ENCODE measurements at regions not wholly inside any gene's neighbourhood (a gene's known extent, or its start where the extent isn't known, plus 50 kb on each side); places are given as distances from the start of the nearest gene placed in this dataset.
A peak's percentile ranks its signal among the peaks of the same experiment; 100 is the strongest.

DNA sequence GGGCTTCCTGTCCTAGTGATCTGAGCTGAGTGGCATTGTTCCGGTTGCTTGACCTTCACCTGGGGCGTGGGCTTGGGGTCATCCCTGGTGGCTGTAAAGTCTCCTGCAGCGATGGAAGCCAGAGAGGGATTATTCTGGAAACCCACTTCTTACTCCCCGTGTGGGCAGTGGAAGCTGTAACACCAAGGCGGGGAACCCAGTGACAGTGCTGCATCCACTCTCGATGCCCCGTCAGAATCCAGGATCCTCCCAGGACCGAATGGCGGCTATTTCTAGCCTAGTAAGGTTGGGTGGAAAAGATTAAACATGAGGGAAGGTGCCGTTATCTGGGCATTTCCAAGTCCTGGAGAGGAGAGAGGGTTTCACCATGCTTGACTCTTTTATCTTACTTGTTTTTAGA lies 280.6 kb downstream of the ZNF536 start:
- DNase-seq = no peak

DNA sequence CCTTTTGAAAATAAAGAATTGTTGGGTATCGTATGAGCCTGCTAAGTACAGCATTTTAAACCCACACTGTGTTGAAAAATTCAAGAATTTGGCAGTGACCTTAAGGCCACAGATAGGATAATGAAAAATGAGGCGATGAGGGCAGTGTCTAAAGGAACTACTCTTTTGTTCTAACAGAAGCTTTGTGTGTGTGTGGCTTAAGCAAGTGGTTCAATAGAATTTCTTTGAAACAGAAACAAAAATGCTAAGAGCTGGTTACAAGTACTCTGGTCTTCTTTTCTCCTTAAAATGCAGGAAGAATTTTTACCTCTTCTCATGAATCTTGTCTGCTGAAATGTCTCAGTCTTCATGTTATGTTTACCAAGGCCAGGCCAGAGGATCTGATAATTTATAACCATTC lies 279.5 kb downstream of the ZNF536 start:
- DNase-seq = no peak

- DNase-seq = no peak
These were observed 278.9 kb downstream of the ZNF536 start for GRCh38 chr19:30651066-30651465.

GRCh38 chr19:30649934-30650614 lies 277.9 kb downstream of the ZNF536 start:
- DNase-seq = peak; percentile 64

DNA sequence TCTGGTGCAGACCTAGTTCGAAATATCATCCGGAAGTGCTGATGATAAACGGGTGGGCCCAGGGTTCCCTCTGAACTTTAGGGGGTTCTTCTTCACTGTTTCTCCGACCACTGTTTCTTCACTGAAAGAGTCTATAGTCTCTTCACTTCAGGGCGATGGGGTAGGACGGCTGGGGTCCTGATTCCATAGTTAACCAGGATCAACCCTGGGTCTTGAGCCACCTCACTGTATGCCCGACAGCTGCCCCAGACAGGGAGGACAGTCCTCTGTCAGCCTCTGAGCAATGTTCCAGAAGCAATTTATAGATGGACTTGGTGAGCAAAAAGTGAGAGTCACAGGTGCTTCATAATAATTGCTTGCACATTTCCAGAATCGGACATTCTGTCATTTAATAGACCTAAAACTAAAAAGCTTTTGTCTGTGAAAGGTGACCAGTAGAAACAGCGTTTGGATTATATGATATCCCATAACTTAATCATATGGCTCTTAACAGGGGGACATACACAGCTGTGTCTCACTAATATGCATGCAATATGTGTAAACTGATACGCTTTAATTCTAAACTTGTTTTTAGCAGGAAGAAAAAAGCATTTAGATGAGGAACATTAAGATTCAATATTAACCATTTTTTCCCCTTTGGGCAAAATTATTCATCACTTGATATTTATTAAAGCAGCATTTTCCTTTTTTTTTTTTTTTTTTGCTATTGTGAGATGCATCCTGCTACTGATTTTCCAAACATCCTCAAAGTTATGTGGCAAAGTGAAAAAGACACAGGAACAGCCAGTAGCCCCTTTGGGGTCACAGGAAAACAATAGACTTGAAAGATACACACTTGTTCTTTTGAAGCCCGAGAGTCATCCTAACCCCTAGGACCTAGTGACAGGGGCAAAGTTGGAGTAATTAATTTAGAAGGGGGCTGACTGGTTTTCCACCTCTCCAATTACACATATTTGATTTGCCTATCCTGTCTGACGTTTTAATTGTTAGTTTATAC lies 277.0 kb downstream of the ZNF536 start:
- DNase-seq = no peak

DNA sequence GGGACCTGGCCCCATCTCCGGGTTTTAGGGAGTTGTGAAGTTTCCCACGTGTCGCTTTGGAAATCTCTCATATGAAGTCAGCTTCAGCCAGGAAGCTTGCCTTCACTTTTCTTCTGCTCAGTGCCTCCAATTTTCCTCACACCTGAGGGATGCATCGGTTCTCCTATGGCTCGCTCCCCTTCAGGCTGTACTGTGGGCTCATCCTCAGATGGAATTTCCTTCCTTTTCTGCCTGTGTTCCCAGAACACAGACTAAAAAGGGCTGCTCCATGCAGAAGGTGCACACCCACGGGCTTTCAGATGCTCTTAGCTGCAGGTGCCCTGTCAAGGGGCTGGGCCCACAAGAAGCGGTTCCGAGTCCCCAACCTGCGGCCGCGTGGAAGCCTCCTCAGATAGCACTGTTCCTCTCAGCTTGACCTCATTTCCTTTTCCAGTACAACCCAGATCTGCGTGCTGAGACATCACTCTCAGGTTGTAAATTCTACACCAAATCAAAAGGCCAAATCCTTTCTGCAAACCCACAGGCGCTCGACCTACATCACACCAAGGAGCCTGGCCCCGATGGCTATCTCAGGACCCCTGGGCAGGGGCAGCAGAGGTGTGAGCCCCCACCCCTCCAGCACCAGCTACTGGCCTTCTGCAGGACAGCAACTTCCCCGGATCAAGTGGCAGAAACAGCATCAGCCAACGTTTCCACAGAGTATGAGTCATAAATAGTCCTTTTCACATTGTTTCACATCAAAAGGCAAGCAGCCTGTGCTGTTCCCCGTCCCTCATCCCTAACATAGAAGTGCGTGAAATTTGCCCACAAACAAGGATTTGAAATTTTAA lies 275.9 kb downstream of the ZNF536 start:
- peak; percentile 19 for DNase-seq

DNA sequence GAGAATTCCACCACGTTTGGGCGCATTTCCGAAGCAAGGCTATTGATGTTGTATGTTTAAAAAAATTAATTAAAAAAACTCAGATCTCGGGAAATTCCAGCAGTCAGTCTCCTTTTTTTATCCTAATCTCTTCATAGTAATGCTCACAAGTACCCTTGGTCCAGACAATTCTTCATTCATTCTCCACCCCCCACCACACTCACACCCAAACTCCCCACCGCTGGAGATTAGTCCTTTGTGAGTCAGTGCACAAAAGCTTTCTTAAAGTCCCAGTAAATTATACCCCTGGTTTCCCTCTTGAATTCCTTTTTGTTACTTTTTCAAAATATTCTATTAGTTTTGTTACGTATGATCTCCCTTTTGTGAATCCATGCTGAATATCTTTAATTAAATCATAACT lies 274.6 kb downstream of the ZNF536 start:
- DNase-seq = no peak

GRCh38 chr19:30645946-30646577 lies 273.9 kb downstream of the ZNF536 start:
- DNase-seq = no peak

DNA sequence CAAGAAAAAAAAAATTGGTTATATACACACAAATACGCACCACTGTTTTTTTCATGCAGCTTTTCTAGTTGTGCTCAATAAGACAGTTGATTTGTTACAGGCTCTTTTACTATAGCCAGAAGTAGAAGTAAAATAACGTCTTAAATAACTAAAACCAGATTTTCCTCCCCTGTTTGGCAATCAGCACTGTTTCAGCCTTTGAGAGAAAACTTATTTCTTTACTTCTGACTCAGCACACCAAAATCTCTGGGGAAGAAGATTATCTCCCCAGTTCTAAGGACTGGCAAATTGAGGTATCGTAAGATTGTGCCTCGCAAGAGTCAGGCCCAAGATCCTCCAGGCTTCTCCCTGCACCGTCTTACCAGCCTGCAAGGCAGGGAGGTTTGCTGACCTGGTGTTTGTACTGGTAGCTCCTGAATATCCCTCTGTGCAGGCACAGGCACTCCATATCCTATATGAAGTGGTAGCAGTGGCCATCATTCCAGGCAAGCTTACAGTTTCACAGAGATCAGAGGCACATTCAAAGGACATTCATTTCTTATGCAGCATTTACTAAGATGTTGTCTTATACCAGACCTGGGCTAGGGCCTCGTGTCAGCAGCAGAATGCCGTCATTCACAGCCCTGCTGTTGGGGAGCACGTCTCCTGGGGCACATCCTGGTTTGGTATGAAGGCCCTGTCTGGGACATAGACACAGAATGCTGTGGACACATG lies 268.2 kb downstream of the ZNF536 start:
- DNase-seq = no peak

GRCh38 chr19:30638889-30639288 lies 266.7 kb downstream of the ZNF536 start:
- DNase-seq = no peak

DNA sequence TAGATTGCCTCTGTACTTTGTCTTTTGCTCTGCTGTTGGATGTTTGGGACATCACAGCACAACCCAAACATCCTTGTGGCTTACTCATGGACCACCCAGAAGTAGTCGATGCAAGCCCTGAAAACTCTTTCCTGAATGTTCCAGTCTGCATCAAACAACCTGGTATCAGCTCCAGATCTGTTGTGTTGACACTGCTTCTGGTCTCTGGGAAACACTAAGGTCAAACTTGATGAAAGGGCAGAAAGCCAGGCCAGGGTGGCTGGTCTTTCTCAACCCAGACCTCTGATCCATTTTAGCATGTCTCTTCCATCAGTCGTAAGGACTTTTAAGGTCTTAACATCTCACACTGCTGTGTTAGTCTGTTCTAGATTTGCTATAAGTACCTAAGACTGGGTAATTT lies 265.7 kb downstream of the ZNF536 start:
- DNase-seq = no peak

- DNase-seq = no peak
These were observed 263.1 kb downstream of the ZNF536 start for GRCh38 chr19:30634996-30635975.

DNA sequence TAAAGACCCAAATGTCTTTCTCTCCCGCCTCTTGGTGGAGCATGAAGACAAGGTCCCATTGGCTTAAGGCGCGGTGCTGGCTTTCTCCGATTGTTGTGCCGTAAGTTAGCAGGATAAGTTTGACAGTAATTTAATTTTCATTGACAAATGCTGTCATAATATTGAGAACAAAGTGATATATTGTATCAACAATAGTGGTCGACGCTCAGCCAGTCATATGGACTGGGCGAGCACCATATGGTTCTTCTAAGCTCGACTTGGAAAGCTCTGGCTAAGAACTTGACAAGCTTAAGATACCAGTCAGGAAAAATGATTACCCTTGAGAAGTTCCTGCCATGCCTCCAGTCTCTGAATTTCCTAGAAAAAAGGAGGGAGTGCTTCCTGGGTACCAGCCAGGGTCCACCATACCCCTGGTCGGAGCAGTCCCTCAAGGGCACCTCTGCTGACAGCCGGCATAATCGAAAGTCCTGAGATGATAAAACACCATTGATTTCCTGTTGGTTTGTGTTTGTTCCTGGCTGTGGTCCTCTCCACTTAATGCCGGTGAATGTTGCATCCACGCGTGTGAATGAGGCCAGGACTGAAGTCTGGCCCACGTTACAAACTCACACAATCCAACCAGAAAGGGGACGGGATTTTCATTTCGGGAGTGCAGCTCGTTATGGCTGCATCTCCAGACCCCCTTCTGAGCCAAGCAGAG lies 262.1 kb downstream of the ZNF536 start:
- no peak for DNase-seq

- no peak for DNase-seq
These were observed 258.8 kb downstream of the ZNF536 start for GRCh38 chr19:30631033-30631370.

DNA sequence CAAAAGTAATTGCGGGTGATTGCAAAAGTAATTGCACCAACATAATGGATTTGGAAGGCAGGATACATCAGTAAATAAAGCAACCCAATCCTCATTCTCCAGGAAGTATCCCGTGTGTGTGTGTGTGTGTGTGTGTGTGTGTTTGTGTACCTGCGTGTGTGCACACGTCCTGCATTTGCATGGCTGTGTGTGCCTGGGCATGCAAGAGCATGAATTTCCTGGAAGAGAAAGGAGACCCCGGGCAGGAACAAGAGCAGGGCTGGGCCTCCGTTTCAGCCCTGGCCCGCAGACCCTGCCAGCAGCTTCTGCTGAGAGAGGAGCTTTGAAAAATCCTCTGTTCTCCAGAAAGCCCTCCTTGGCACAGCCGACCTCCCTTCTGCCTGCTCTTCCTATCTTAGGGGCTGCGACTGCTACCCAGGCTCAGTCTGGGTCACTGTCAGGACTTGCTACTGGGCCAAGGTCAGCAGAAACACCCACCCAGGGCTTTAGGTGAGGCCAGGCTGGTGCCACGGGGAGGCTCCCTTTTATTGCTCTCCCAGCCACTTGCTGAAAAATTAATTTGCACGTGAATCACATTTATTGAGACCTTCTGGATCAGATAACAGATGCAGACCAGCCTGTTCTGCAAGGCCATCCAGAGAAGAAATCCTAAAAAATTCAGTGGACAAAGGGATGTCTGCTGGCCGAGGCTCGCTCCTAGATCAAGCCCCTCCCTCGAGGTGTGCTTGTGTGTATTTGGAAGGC lies 258.3 kb downstream of the ZNF536 start:
- DNase-seq = no peak

DNA sequence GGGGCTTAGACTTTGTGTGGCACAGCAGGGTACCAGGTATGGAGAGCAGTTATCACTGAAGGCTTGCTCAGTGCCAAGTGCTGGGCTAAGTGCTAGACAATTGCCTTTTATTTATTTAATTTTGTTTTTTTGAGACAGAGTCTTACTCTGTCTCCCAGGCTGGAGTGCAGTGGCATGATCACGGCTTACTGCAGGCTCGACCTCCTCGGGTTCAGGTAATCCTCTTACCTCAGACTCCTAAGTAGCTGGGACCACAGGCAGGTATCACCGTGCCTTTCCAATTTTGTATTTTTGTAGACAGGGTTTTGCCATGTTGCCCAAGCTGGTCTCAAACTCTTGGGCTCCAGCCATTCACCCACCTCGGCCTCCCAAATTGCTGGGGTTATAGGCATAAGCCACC lies 256.9 kb downstream of the ZNF536 start:
- DNase-seq = no peak

DNA sequence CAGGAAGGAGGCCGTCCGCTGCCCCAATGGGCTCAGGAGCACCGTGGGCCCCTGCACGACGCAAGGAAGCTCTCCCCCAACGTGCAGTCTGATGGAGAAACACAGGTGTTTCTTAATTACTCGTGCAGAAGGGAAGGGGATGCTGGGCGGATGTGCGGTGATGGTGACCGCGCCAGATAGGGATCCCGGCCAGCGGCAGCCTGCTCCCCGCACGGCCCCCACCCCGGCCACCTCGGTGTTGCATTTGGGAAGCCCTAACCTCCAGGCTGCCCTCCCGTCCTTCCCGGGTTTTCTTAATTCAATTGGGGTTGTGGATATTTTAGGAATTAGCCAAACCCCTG lies 254.4 kb downstream of the ZNF536 start:
- no peak for DNase-seq

- no peak for DNase-seq
These were observed 253.9 kb downstream of the ZNF536 start for GRCh38 chr19:30625947-30626625.

GRCh38 chr19:30622276-30622675 lies 250.1 kb downstream of the ZNF536 start:
- DNase-seq = no peak

All from fibroblast of skin of back (primary cell).